ENCODE measurements at regions not wholly inside any gene's neighbourhood (a gene's known extent, or its start where the extent isn't known, plus 50 kb on each side); places are given as distances from the start of the nearest gene placed in this dataset.

DNA sequence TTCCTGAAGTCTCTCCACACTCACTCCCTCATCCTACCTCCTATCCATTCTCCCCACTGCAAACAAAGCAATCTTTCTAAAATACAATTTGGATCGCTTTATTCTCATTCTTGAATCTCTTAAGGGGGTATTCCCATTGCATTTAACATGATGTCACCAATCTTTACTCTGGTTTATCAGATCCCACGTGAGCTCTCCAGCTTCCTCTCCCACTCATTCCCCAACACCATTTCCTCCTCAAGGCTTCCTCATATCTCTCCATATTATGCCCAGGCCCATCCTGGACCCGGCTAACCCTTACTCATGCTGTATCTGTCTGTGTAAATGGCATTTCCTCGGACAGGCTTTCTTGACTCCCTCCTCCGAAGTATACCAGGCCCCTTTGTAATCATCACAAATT, 165.0 kb downstream of the CD47 start:
- Histone ChIP-seq H3K4me3 (ENCODE audit: low read depth, low read length) (no peak overlapping the region), H3K27me3 (ENCODE audit: control insufficient read depth, insufficient read depth, low read length) (no peaks in the 10 kb centered on the region)
- FAIRE-seq: no peak

DNA sequence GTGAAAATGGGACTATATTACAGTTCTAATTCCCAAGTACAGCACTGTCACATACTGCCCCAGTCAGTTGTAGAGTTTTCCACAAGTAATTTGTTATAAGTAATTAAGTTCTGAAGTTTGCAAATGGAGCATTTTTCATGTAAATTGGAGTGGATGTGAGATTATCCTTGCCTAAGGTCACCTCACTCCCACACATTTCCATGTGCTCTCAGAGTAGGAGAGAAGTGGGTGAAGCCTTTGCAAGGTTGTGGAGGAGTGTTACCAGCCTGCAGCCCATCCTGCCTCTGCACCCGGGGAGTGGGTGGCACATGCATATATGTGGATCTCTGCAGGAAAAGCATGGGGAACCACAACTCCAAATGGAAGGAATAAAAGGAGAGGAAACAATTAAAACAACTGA, 169.8 kb downstream of the CD47 start:
- Histone ChIP-seq H3K27me3 (ENCODE audit: control insufficient read depth, insufficient read depth, low read length) (no peaks in the 10 kb centered on the region), H3K4me3 (ENCODE audit: low read depth, low read length) (no peak overlapping the region), H3K36me3 (ENCODE audit: control insufficient read depth, insufficient read depth, low read length) (no peaks in the 10 kb centered on the region)
- FAIRE-seq: no peak
- TF ChIP-seq, protein P1, sequence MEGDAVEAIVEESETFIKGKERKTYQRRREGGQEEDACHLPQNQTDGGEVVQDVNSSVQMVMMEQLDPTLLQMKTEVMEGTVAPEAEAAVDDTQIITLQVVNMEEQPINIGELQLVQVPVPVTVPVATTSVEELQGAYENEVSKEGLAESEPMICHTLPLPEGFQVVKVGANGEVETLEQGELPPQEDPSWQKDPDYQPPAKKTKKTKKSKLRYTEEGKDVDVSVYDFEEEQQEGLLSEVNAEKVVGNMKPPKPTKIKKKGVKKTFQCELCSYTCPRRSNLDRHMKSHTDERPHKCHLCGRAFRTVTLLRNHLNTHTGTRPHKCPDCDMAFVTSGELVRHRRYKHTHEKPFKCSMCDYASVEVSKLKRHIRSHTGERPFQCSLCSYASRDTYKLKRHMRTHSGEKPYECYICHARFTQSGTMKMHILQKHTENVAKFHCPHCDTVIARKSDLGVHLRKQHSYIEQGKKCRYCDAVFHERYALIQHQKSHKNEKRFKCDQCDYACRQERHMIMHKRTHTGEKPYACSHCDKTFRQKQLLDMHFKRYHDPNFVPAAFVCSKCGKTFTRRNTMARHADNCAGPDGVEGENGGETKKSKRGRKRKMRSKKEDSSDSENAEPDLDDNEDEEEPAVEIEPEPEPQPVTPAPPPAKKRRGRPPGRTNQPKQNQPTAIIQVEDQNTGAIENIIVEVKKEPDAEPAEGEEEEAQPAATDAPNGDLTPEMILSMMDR (IDR thresholded peaks at IDR 0.05; ENCODE audit: insufficient read depth, low read length, severe bottlenecking): no peak
- DNase-seq (ENCODE audit: low read depth): no peak

More for the DNA sequence above, 165.0 kb downstream of the CD47 start:
- no peaks in the 10 kb centered on the region for H3K36me3 ChIP-seq (ENCODE audit: control insufficient read depth, insufficient read depth, low read length)
- TF ChIP-seq, protein P1 (IDR thresholded peaks at IDR 0.05; ENCODE audit: insufficient read depth, low read length, severe bottlenecking): no peak
- no peak for DNase-seq (ENCODE audit: low read depth)

DNA sequence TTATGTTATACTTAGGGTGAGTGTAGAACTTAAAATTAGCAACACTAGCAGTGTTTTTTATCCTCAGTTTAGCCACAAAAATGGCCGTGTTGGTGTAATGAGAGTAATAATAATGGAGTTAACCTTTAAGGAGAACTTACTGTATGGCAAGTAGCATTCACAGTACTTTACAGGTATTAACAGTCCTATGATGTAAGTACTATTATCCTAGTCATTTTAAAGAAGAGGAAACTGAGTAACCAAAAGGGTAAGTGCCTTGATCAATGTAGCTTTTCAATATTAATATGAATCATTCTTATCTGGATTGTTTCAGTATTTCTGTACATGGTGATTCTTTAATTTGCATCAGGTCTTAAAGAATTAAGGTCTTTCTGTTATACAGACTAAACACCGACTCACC, 170.3 kb downstream of the CD47 start:
- H3K36me3 ChIP-seq (ENCODE audit: control insufficient read depth, insufficient read depth, low read length): no peaks in the 10 kb centered on the region
- H3K27me3 ChIP-seq (ENCODE audit: control insufficient read depth, insufficient read depth, low read length): no peaks in the 10 kb centered on the region
- H3K4me3 ChIP-seq (ENCODE audit: low read depth, low read length): no peak overlapping the region
- FAIRE-seq (no peak), DNase-seq (ENCODE audit: low read depth) (no peak)
- TF ChIP-seq, protein P1 (IDR thresholded peaks at IDR 0.05; ENCODE audit: insufficient read depth, low read length, severe bottlenecking): no peak

DNA sequence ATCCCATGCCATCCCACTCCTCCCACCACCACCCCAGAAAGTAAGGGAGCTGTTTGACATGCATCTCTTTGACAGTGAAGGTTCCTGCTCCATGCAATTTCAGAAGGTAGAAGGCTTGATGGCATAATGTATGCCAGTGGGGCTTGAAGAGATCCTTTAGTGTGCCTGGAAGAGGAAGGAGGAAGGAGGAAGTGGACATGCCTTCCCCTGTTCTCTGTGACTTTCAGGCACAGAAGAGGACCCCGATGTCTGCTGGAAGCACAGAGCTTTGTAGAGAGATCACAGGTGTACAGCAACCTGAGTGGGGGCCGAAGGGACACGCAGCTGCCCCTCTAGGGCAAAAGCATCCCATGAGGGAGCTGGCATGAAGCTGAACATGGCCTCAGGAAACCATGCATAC, 171.6 kb downstream of the CD47 start:
- H3K36me3 ChIP-seq (ENCODE audit: control insufficient read depth, insufficient read depth, low read length): no peaks in the 10 kb centered on the region
- FAIRE-seq: no peak

DNA sequence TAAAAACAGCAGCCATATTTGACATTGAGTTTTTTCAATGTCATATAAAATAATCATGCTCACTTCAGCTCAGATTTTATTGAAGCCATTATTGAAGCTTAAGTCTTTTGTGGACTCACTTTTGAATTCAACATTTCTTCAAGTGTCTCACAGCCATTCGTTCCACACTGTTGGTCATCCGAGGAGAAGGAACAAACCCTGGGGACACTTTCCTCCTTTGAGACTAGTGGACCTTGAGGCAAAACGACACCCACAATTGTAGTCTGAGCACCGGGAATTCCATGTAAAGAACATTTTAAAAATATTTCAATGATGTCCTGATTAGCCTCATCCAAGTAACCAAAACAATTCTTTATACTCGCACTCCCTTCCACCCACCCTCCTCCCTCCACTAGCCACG, 174.7 kb downstream of the CD47 start:
- Histone ChIP-seq H3K27me3 (ENCODE audit: control insufficient read depth, insufficient read depth, low read length) (no peaks in the 10 kb centered on the region), H3K4me3 (ENCODE audit: low read depth, low read length) (no peak overlapping the region), H3K36me3 (ENCODE audit: control insufficient read depth, insufficient read depth, low read length) (no peaks in the 10 kb centered on the region)
- no peak for FAIRE-seq
- TF ChIP-seq, protein P1 (IDR thresholded peaks at IDR 0.05; ENCODE audit: insufficient read depth, low read length, severe bottlenecking): no peak
- DNase-seq (ENCODE audit: low read depth): no peak

More for the DNA sequence above, 171.6 kb downstream of the CD47 start:
- Histone ChIP-seq H3K27me3 (ENCODE audit: control insufficient read depth, insufficient read depth, low read length) (no peaks in the 10 kb centered on the region), H3K4me3 (ENCODE audit: low read depth, low read length) (no peak overlapping the region)
- TF ChIP-seq, protein P1 (IDR thresholded peaks at IDR 0.05; ENCODE audit: insufficient read depth, low read length, severe bottlenecking): no peak
- no peak for DNase-seq (ENCODE audit: low read depth)

DNA sequence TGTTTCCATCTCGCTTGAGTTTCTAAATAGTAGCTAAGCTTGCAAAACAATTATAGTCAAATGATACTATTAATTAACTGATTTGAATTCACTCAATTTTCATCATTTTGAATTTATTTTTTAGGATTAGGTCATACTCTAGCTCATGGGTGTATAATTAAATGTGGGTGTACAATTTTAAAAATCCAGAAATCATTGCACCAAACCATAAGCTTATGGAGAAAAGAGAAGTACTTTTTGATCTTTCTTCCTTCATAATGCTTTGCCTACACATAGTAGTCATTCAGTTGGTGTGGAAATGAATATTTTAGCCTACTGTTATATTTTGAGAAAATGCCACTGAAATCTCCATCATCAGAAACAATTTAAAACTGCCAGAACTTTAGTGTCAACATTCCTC, 175.1 kb downstream of the CD47 start:
- no peaks in the 10 kb centered on the region for H3K27me3 ChIP-seq (ENCODE audit: control insufficient read depth, insufficient read depth, low read length)
- no peak overlapping the region for H3K4me3 ChIP-seq (ENCODE audit: low read depth, low read length)
- TF ChIP-seq, protein P1 (IDR thresholded peaks at IDR 0.05; ENCODE audit: insufficient read depth, low read length, severe bottlenecking): no peak
- no peaks in the 10 kb centered on the region for H3K36me3 ChIP-seq (ENCODE audit: control insufficient read depth, insufficient read depth, low read length)
- FAIRE-seq (no peak), DNase-seq (ENCODE audit: low read depth) (no peak)

Measured in bronchial epithelial cell (primary cell).